PC-9 (cell line): ENCODE measurements at regions not wholly inside any gene's neighbourhood (a gene's known extent, or its start where the extent isn't known, plus 50 kb on each side); places are given as distances from the start of the nearest gene placed in this dataset.

Source experiments
- EZH2 ChIP-seq: fragments of 200-600 bp; sonication (generic); IDR thresholded peaks from 2 replicates; pipeline ENCODE4 v1.8.0; 2017; ENCODE audit warnings: antibody characterized with exemption, low read depth
- TF ChIP-seq, protein P1 (sequence below): fragments of 200-600 bp; sonication (generic); conservative IDR thresholded peaks from 2 replicates; pipeline ENCODE4 v1.6.1; 2017; ENCODE audit warnings: mixed run types, antibody characterized with exemption, mild to moderate bottlenecking, moderate library complexity

DNA sequence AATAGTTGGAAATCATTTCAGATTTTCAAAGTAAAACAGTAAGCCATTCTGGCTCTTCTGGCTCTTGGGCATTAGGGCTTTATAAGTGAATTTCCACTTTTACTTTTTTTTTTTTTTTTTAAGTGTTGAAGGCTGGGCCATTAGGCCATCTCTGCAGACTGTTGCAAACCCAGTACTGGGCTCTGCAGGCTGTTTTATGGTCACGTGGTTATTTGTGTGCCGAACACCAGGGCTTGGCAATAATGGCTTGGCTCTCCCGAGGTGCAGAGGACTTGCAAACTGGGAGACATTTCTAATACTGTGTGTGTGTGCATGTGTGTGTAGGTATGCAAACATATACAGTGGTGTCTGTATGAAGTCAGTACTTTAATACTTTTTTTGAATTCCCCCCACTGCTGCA lies 194.9 kb upstream of the CDH5 start:
- TF ChIP-seq, protein P1, sequence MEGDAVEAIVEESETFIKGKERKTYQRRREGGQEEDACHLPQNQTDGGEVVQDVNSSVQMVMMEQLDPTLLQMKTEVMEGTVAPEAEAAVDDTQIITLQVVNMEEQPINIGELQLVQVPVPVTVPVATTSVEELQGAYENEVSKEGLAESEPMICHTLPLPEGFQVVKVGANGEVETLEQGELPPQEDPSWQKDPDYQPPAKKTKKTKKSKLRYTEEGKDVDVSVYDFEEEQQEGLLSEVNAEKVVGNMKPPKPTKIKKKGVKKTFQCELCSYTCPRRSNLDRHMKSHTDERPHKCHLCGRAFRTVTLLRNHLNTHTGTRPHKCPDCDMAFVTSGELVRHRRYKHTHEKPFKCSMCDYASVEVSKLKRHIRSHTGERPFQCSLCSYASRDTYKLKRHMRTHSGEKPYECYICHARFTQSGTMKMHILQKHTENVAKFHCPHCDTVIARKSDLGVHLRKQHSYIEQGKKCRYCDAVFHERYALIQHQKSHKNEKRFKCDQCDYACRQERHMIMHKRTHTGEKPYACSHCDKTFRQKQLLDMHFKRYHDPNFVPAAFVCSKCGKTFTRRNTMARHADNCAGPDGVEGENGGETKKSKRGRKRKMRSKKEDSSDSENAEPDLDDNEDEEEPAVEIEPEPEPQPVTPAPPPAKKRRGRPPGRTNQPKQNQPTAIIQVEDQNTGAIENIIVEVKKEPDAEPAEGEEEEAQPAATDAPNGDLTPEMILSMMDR: no peak
- TF ChIP-seq EZH2: no peak
